ENCODE measurements at regions not wholly inside any gene's neighbourhood (a gene's known extent, or its start where the extent isn't known, plus 50 kb on each side); places are given as distances from the start of the nearest gene placed in this dataset.

DNA sequence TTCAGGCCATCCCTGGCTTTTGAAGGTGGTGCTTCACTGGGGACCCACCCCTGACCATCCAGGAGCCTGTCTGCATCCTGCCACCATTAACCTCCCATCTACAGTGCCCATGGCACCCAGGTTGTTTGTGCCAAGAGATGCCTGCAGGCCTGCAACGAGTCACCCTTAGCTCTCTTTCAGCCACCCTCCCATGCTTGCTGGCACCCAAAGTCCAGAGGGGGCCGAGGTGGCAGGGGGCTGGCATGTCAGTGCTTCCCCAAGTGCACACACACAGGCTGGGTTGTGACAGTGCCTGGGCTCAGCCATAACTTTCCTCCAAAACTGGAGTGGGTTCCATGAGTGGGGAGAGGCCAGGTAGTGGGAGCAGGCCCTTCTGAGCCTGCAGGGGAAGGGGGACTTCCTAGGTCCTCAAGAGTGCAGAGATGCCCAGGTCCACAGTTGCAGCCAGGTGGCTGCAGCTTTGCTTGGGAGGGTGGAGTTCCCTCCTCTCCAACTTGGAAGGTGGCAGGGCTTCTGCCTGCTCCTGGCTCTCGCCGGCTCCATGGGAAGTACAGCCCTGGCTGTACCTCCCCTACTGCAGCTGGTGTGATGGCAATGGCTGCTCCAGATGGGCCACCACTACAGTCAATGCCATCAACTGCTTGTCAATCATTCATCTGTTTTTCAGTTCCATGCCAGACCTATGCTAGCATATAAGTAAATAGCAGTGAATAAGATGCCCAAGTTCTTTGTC is 235.9 kb upstream of the GIMD1 start:
- no peaks in the 10 kb centered on the region for H3K27me3 Mint-ChIP-seq
- H3K27ac Mint-ChIP-seq = no peak overlapping the region
- no peaks in the 10 kb centered on the region for H3K36me3 Mint-ChIP-seq
- TF ChIP-seq CTCF (conservative IDR thresholded peaks at IDR 0.05) = no peak
- H3K9me3 Mint-ChIP-seq = peaks cover 4% of the 10 kb centered on the region
- DNase-seq (ENCODE audit: extremely low spot score, unreplicated experiment) = no peak
- no peak overlapping the region for H3K4me3 Mint-ChIP-seq
- no peaks in the 10 kb centered on the region for H3K4me1 Mint-ChIP-seq (ENCODE audit: unreplicated experiment)

- no peaks in the 10 kb centered on the region for H3K9me3 Mint-ChIP-seq
Observed at GRCh38 chr4:106603471-106603870, 234.9 kb upstream of the GIMD1 start.

DNA sequence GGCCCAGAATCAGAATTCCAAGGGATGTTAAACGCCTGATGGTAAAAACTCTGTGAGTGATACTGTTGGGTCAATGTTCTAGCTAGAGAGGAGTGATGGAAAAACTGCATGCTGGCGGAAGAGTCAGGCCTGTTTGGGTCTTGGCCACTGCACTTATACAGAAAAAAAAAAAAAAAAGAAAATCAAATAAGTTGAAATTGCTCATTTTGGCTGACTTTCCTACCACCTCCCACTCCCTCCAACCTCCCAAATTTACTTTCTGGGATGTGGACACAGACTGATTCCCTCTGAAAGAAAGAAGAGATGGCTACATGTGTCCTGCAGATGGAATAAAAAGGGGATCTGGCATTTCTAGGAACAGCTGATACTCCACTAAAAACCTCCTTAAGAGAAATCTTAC is 234.1 kb upstream of the GIMD1 start:
- DNase-seq (ENCODE audit: extremely low spot score, unreplicated experiment) = no peak
- no peaks in the 10 kb centered on the region for H3K4me1 Mint-ChIP-seq (ENCODE audit: unreplicated experiment)
- H3K27ac Mint-ChIP-seq = no peak overlapping the region
- no peaks in the 10 kb centered on the region for H3K36me3 Mint-ChIP-seq
- no peak overlapping the region for H3K4me3 Mint-ChIP-seq
- H3K27me3 Mint-ChIP-seq = no peaks in the 10 kb centered on the region
- TF ChIP-seq CTCF (conservative IDR thresholded peaks at IDR 0.05) = no peak
- H3K9me3 Mint-ChIP-seq = no peaks in the 10 kb centered on the region

More at GRCh38 chr4:106603471-106603870, 234.9 kb upstream of the GIMD1 start:
- H3K27me3 Mint-ChIP-seq = no peaks in the 10 kb centered on the region
- no peak for DNase-seq (ENCODE audit: extremely low spot score, unreplicated experiment)
- no peak for TF ChIP-seq CTCF (conservative IDR thresholded peaks at IDR 0.05)
- no peaks in the 10 kb centered on the region for H3K36me3 Mint-ChIP-seq
- H3K4me1 Mint-ChIP-seq (ENCODE audit: unreplicated experiment) = no peaks in the 10 kb centered on the region
- no peak overlapping the region for H3K4me3 Mint-ChIP-seq
- no peak overlapping the region for H3K27ac Mint-ChIP-seq

DNA sequence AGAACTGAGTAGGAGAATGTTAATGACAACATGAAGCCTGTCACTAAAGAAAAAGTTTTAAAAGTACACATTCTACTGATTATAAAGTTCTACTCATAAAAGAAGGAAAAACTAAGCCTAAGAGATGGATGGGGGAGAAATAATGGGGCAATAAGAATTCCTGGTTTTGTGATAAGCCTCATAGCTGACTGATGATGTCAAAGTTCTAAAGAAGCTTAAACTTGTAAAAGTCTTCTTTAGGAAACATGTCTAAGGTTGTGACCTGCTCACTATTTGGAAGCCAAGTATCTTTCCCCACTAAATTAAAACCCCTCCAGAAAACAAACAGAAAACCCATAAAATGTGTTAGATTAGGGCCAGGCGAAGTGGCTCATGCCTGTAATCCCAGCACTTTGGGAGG is 232.9 kb upstream of the GIMD1 start:
- H3K4me1 Mint-ChIP-seq (ENCODE audit: unreplicated experiment) = no peaks in the 10 kb centered on the region
- TF ChIP-seq CTCF (conservative IDR thresholded peaks at IDR 0.05) = no peak
- no peak overlapping the region for H3K27ac Mint-ChIP-seq
- H3K9me3 Mint-ChIP-seq = no peaks in the 10 kb centered on the region
- H3K27me3 Mint-ChIP-seq = no peaks in the 10 kb centered on the region
- H3K36me3 Mint-ChIP-seq = no peaks in the 10 kb centered on the region
- DNase-seq (ENCODE audit: extremely low spot score, unreplicated experiment) = no peak
- no peak overlapping the region for H3K4me3 Mint-ChIP-seq

- H3K9me3 Mint-ChIP-seq = no peaks in the 10 kb centered on the region
- no peak for DNase-seq (ENCODE audit: extremely low spot score, unreplicated experiment)
- no peak overlapping the region for H3K27ac Mint-ChIP-seq
- no peak for TF ChIP-seq CTCF (conservative IDR thresholded peaks at IDR 0.05)
- H3K4me1 Mint-ChIP-seq (ENCODE audit: unreplicated experiment) = no peaks in the 10 kb centered on the region
- no peaks in the 10 kb centered on the region for H3K36me3 Mint-ChIP-seq
- no peak overlapping the region for H3K4me3 Mint-ChIP-seq
- no peaks in the 10 kb centered on the region for H3K27me3 Mint-ChIP-seq
Observed at GRCh38 chr4:106595906-106596305, 227.3 kb upstream of the GIMD1 start.

Data from type B pancreatic cell (in vitro differentiated cells).